ENCODE measurements at regions not wholly inside any gene's neighbourhood (a gene's known extent, or its start where the extent isn't known, plus 50 kb on each side); places are given as distances from the start of the nearest gene placed in this dataset.

- no peak for TF ChIP-seq POLR2A (IDR thresholded peaks at IDR 0.05)
- TF ChIP-seq, protein P1, sequence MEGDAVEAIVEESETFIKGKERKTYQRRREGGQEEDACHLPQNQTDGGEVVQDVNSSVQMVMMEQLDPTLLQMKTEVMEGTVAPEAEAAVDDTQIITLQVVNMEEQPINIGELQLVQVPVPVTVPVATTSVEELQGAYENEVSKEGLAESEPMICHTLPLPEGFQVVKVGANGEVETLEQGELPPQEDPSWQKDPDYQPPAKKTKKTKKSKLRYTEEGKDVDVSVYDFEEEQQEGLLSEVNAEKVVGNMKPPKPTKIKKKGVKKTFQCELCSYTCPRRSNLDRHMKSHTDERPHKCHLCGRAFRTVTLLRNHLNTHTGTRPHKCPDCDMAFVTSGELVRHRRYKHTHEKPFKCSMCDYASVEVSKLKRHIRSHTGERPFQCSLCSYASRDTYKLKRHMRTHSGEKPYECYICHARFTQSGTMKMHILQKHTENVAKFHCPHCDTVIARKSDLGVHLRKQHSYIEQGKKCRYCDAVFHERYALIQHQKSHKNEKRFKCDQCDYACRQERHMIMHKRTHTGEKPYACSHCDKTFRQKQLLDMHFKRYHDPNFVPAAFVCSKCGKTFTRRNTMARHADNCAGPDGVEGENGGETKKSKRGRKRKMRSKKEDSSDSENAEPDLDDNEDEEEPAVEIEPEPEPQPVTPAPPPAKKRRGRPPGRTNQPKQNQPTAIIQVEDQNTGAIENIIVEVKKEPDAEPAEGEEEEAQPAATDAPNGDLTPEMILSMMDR (IDR thresholded peaks at IDR 0.05): no peak
- Histone ChIP-seq H3K4me1 (no peaks in the 10 kb centered on the region), H3K36me3 (no peaks in the 10 kb centered on the region), H3K9me3 (no peaks in the 10 kb centered on the region), H3K4me3 (replicated peaks in 1 of 3) (no peak overlapping the region), H3K27ac (no peak overlapping the region), H3K27me3 (no peaks in the 10 kb centered on the region)
- DNase-seq: no peak
- 66 to 74% methylated on average over 11 of the region's 11 CpGs for WGBS, 2 donors
- intact Hi-C loops (cut with DNase I): no loop called here
Measured at GRCh38 chr15:77784361-77785292, 151.9 kb upstream of the LINGO1 start.

DNA sequence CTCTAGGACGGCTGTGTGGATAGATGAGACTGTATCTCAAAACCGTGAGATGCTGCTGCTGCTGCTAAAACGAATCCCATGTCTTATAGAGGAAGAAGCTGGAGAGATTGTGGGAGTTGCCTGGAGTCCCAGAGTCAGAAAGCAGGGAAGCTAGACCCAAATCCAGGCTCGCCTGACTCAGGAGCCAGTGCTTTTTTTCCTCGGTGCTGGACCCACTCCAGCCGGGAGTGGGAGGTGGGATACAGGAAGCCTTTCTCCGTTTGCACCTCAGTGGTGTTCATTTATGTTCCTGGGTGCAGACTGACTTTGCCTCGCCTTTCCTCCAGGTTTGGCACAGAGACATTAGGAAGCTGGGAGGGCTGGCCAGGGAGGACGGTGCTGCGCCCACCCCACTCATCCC, 150.9 kb upstream of the LINGO1 start:
- H3K9me3 ChIP-seq: no peaks in the 10 kb centered on the region
- no peak overlapping the region for H3K4me3 ChIP-seq (replicated peaks in 1 of 3)
- intact Hi-C loops (cut with DNase I): no loop called here
- no peaks in the 10 kb centered on the region for H3K27me3 ChIP-seq
- no peak for DNase-seq
- WGBS, 2 donors: 51 to 52% methylated on average over 8 to 10 of the region's 10 CpGs
- H3K36me3 ChIP-seq: no peaks in the 10 kb centered on the region
- H3K27ac ChIP-seq: no peak overlapping the region
- TF ChIP-seq, protein P1 (IDR thresholded peaks at IDR 0.05): no peak
- no peak for TF ChIP-seq POLR2A (IDR thresholded peaks at IDR 0.05)
- no peaks in the 10 kb centered on the region for H3K4me1 ChIP-seq

- no peaks in the 10 kb centered on the region for H3K27me3 ChIP-seq
- H3K9me3 ChIP-seq: no peaks in the 10 kb centered on the region
- TF ChIP-seq POLR2A (IDR thresholded peaks at IDR 0.05): no peak
- TF ChIP-seq, protein P1 (IDR thresholded peaks at IDR 0.05): no peak
- intact Hi-C loops (cut with DNase I): no loop called here
- WGBS, 2 donors: 77 to 82% methylated on average over 4 of the region's 4 CpGs
- no peak for DNase-seq
- H3K4me3 ChIP-seq (replicated peaks in 1 of 3): no peak overlapping the region
- no peaks in the 10 kb centered on the region for H3K36me3 ChIP-seq
- H3K4me1 ChIP-seq: no peaks in the 10 kb centered on the region
- H3K27ac ChIP-seq: no peak overlapping the region
Measured at GRCh38 chr15:77782691-77783090, 150.0 kb upstream of the LINGO1 start.

DNA sequence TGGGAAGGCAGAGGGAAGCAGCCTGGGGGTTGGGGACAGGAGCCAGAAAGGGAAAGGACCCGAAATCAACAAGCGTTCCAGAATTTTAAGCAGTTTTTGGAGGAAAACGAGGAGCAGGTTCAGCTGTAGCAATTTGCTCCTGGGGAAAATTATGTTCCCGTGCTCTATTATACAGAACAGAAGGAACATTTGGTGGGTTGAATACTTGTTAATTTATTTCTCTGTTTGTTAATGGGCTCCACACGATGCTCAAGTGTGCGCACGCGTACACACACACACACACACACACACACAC, 149.2 kb upstream of the LINGO1 start:
- no peak for DNase-seq
- no peak for TF ChIP-seq POLR2A (IDR thresholded peaks at IDR 0.05)
- TF ChIP-seq, protein P1 (IDR thresholded peaks at IDR 0.05): no peak
- no peaks in the 10 kb centered on the region for H3K27me3 ChIP-seq
- no peak overlapping the region for H3K27ac ChIP-seq
- intact Hi-C loops (cut with DNase I): no loop called here
- no peaks in the 10 kb centered on the region for H3K9me3 ChIP-seq
- WGBS, 2 donors: 80 to 83% methylated on average over 8 of the region's 8 CpGs
- no peaks in the 10 kb centered on the region for H3K36me3 ChIP-seq
- no peaks in the 10 kb centered on the region for H3K4me1 ChIP-seq
- H3K4me3 ChIP-seq (replicated peaks in 1 of 3): no peak overlapping the region

GRCh38 chr15:77781151-77781945, 148.6 kb upstream of the LINGO1 start:
- Histone ChIP-seq H3K27ac (no peak overlapping the region), H3K4me1 (no peaks in the 10 kb centered on the region), H3K4me3 (replicated peaks in 1 of 3) (no peak overlapping the region), H3K36me3 (no peaks in the 10 kb centered on the region), H3K9me3 (no peaks in the 10 kb centered on the region), H3K27me3 (no peaks in the 10 kb centered on the region)
- no peak for TF ChIP-seq POLR2A (IDR thresholded peaks at IDR 0.05)
- TF ChIP-seq, protein P1 (IDR thresholded peaks at IDR 0.05): no peak
- intact Hi-C loops (cut with DNase I): no loop called here
- WGBS, 2 donors: 85 to 88% methylated on average over 15 to 16 of the region's 16 CpGs
- no peak for DNase-seq

Measured in thyroid gland (tissue), 4 donors.